OCI-LY1 (cell line): ENCODE measurements at regions not wholly inside any gene's neighbourhood (a gene's known extent, or its start where the extent isn't known, plus 50 kb on each side); places are given as distances from the start of the nearest gene placed in this dataset.

Experiments
- H2AFZ ChIP-seq: fragments of 200-600 bp; sonication (generic), shearing (Covaris generic); 2 replicates; pipeline ENCODE4 v1.6.0; 2014; ENCODE audit warnings: antibody characterized with exemption, mild to moderate bottlenecking, low read length
- H3F3A ChIP-seq: fragments of 200-600 bp; sonication (generic), shearing (Covaris generic); 2 replicates; pipeline ENCODE4 v1.6.0; 2014; ENCODE audit warnings: mild to moderate bottlenecking, antibody characterized with exemption, low read length, moderate library complexity; ENCODE audit not compliant: insufficient read depth
- H3K27ac ChIP-seq: fragments of 200-600 bp; sonication (generic); 2 replicates; pipeline ENCODE4 v1.5.1; 2014; ENCODE audit warnings: low read length, mixed run types, mild to moderate bottlenecking, low read depth; ENCODE audit not compliant: poor library complexity, severe bottlenecking
- H3K27me3 ChIP-seq: fragments of 200-600 bp; sonication (generic); 2 replicates; pipeline ENCODE4 v1.6.0; 2014; ENCODE audit warnings: antibody characterized with exemption, mild to moderate bottlenecking, low read length, moderate library complexity; ENCODE audit not compliant: insufficient read depth
- H3K36me3 ChIP-seq: fragments of 200-600 bp; sonication (generic); 2 replicates; pipeline ENCODE4 v1.6.1; 2014; ENCODE audit warnings: mild to moderate bottlenecking, antibody characterized with exemption, low read length, moderate library complexity, mixed read lengths; ENCODE audit not compliant: insufficient read depth
- H3K4me1 ChIP-seq: fragments of 200-600 bp; sonication (generic); 2 replicates; pipeline ENCODE4 v1.5.1; 2014; ENCODE audit warnings: mild to moderate bottlenecking, low read length, moderate library complexity; ENCODE audit not compliant: insufficient read depth, severe bottlenecking
- H3K4me2 ChIP-seq: fragments of 200-600 bp; sonication (generic), shearing (Covaris generic); 2 replicates; pipeline ENCODE4 v1.6.1; 2014; ENCODE audit warnings: low read length
- H3K4me3 ChIP-seq: fragments of 200-600 bp; sonication (generic); 2 replicates; pipeline ENCODE4 v1.5.1; 2014; ENCODE audit warnings: low read length, low read depth, mild to moderate bottlenecking, mixed read lengths; ENCODE audit not compliant: poor library complexity, severe bottlenecking
- H3K79me2 ChIP-seq: fragments of 200-600 bp; shearing (Covaris generic); 2 replicates; pipeline ENCODE4 v1.6.1; 2016; ENCODE audit warnings: mixed run types, low read length, mixed read lengths; ENCODE audit not compliant: insufficient read depth
- H3K9ac ChIP-seq: fragments of 200-600 bp; sonication (generic), shearing (Covaris generic); 2 replicates; pipeline ENCODE4 v1.6.1; 2014; ENCODE audit warnings: mild to moderate bottlenecking, low read length, mixed read lengths
- H3K9me2 ChIP-seq: fragments of 200-600 bp; sonication (generic), shearing (Covaris generic); 2 replicates; pipeline ENCODE4 v1.6.1; 2014; ENCODE audit warnings: low read depth, mild to moderate bottlenecking, low read length, mixed read lengths
- H3K9me3 ChIP-seq: fragments of 200-600 bp; shearing (Covaris generic); 2 replicates; pipeline ENCODE4 v1.6.1; 2014; ENCODE audit warnings: low read length, mixed read lengths
- H4K20me1 ChIP-seq: fragments of 200-600 bp; sonication (generic), shearing (Covaris generic); 2 replicates; pipeline ENCODE4 v1.6.0; 2016; ENCODE audit warnings: mild to moderate bottlenecking, low read length; ENCODE audit not compliant: insufficient read depth
- EZH2 ChIP-seq: fragments of 200-600 bp; sonication (generic), shearing (Covaris generic); IDR thresholded peaks from 2 replicates; pipeline ENCODE4 v1.8.0; 2017; ENCODE audit warnings: borderline replicate concordance, mixed run types, mild to moderate bottlenecking, antibody characterized with exemption, low read length, moderate library complexity, mixed read lengths
- TF ChIP-seq, protein P1 (sequence below): fragments of 200-600 bp; sonication (generic), shearing (Covaris generic); IDR thresholded peaks from 2 replicates; pipeline ENCODE4 v1.5.1; 2017; ENCODE audit warnings: mild to moderate bottlenecking, antibody characterized with exemption, low read length, moderate library complexity, mixed read lengths

GRCh38 chr18:24914685-24915084 is 437.3 kb downstream of the ZNF521 start:
- no peak overlapping the region for H3K27ac ChIP-seq
- H3K79me2 ChIP-seq = no peaks in the 10 kb centered on the region
- H4K20me1 ChIP-seq = no peaks in the 10 kb centered on the region
- H3K4me3 ChIP-seq = no peak overlapping the region
- H3K27me3 ChIP-seq = 0 out of 2 replicates have a peak, but pooled peaks cover 5% of the 10 kb centered on the region
- no peaks in the 10 kb centered on the region for H3K9me3 ChIP-seq
- H2AFZ ChIP-seq = no peak overlapping the region
- no peak overlapping the region for H3K4me2 ChIP-seq
- no peaks in the 10 kb centered on the region for H3K4me1 ChIP-seq
- H3F3A ChIP-seq = no peaks in the 10 kb centered on the region
- H3K9me2 ChIP-seq = no peaks in the 10 kb centered on the region
- H3K9ac ChIP-seq = no peak overlapping the region
- no peak for TF ChIP-seq EZH2
- TF ChIP-seq, protein P1, sequence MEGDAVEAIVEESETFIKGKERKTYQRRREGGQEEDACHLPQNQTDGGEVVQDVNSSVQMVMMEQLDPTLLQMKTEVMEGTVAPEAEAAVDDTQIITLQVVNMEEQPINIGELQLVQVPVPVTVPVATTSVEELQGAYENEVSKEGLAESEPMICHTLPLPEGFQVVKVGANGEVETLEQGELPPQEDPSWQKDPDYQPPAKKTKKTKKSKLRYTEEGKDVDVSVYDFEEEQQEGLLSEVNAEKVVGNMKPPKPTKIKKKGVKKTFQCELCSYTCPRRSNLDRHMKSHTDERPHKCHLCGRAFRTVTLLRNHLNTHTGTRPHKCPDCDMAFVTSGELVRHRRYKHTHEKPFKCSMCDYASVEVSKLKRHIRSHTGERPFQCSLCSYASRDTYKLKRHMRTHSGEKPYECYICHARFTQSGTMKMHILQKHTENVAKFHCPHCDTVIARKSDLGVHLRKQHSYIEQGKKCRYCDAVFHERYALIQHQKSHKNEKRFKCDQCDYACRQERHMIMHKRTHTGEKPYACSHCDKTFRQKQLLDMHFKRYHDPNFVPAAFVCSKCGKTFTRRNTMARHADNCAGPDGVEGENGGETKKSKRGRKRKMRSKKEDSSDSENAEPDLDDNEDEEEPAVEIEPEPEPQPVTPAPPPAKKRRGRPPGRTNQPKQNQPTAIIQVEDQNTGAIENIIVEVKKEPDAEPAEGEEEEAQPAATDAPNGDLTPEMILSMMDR = no peak
- H3K36me3 ChIP-seq = no peaks in the 10 kb centered on the region

- TF ChIP-seq, protein P1 = no peak
- no peak for TF ChIP-seq EZH2
These were observed 436.4 kb downstream of the ZNF521 start for GRCh38 chr18:24915547-24915946.

GRCh38 chr18:24917767-24918166 is 434.2 kb downstream of the ZNF521 start:
- Histone ChIP-seq H3F3A (no peaks in the 10 kb centered on the region), H3K4me3 (no peak overlapping the region), H4K20me1 (no peaks in the 10 kb centered on the region), H3K79me2 (no peaks in the 10 kb centered on the region), H3K4me1 (peaks cover 11% of the 10 kb centered on the region), H3K27ac (no peak overlapping the region), H3K9ac (no peak overlapping the region), H2AFZ (no peak overlapping the region), H3K27me3 (0 out of 2 replicates have a peak, but pooled peaks cover 5% of the 10 kb centered on the region), H3K9me2 (no peaks in the 10 kb centered on the region), H3K9me3 (0 out of 2 replicates have a peak, but pooled peaks cover 2% of the 10 kb centered on the region), H3K4me2 (no peak overlapping the region), H3K36me3 (no peaks in the 10 kb centered on the region)
- TF ChIP-seq EZH2 = no peak
- TF ChIP-seq, protein P1 = no peak

More at GRCh38 chr18:24915547-24915946, 436.4 kb downstream of the ZNF521 start:
- no peak overlapping the region for H3K4me3 ChIP-seq
- H3K9me2 ChIP-seq = no peaks in the 10 kb centered on the region
- H4K20me1 ChIP-seq = no peaks in the 10 kb centered on the region
- H3K27ac ChIP-seq = no peak overlapping the region
- H3K27me3 ChIP-seq = 0 out of 2 replicates have a peak, but pooled peaks cover 5% of the 10 kb centered on the region
- no peaks in the 10 kb centered on the region for H3K4me1 ChIP-seq
- H3K79me2 ChIP-seq = no peaks in the 10 kb centered on the region
- H3K36me3 ChIP-seq = no peaks in the 10 kb centered on the region
- H3K9me3 ChIP-seq = no peaks in the 10 kb centered on the region
- H3K9ac ChIP-seq = no peak overlapping the region
- no peak overlapping the region for H3K4me2 ChIP-seq
- H2AFZ ChIP-seq = no peak overlapping the region
- H3F3A ChIP-seq = no peaks in the 10 kb centered on the region
